ENCODE measurements at regions not wholly inside any gene's neighbourhood (a gene's known extent, or its start where the extent isn't known, plus 50 kb on each side); places are given as distances from the start of the nearest gene placed in this dataset.

DNA sequence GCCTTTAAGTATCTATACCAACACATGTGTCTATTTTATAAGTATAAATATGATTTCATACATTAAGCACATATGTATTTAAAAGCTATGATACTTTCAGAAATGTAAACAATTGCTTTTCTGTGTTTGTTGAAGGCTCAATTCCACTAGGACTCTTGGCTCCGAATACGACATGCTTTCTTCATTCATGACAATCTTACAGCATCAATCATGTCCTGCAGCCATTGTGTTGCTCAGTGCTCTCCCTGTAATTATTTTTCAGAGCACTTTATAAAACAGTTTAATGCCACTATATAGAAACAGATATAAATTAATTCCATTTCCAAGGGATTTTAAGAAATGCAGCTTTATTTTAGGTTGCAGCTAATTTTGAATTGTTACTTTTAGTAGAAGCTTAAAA, 167.3 kb downstream of the TAF11L14 start:
- Histone ChIP-seq H3K9me3 (ENCODE audit: control extremely low read depth in 1 of 5, control insufficient read depth in 4 of 5, insufficient read depth in 2 of 5, low read depth in 1 of 5, low read length in 4 of 5) (no peaks in the 10 kb centered on the region), H3K36me3 (ENCODE audit: control insufficient read depth in 4 of 4, insufficient read depth in 4 of 4, low read length in 3 of 4) (no peaks in the 10 kb centered on the region), H3K4me3 (ENCODE audit: control insufficient read depth in 1 of 7, extremely low read depth in 1 of 7, insufficient read depth in 4 of 7, low read depth in 2 of 7, low read length in 6 of 7) (no peak overlapping the region), H3K27me3 (replicated peaks in 2 of 5; ENCODE audit: control insufficient read depth in 4 of 5, insufficient read depth in 5 of 5, low read length in 4 of 5) (no peaks in the 10 kb centered on the region), H3K27ac (ENCODE audit: insufficient read depth in 1 of 2, low read depth in 1 of 2, low read length in 2 of 2, poor library complexity in 1 of 2, severe bottlenecking in 2 of 2) (no peak overlapping the region), H3K4me1 (ENCODE audit: control extremely low read depth in 1 of 4, control insufficient read depth in 4 of 4, insufficient read depth in 4 of 4, low read length in 3 of 4) (no peaks in the 10 kb centered on the region)
- CTCF ChIA-PET: interaction anchor here (0.6 kb wide), 1 partner anchor 945 kb away, joined by 4 read pairs; no protein-coding TSS in a partner anchor
- POLR2A ChIA-PET: no interaction called here
- WGBS (ENCODE audit: insufficient coverage): 100% methylated on average over 2 of the region's 2 CpGs
- DNase-seq: no peak

DNA sequence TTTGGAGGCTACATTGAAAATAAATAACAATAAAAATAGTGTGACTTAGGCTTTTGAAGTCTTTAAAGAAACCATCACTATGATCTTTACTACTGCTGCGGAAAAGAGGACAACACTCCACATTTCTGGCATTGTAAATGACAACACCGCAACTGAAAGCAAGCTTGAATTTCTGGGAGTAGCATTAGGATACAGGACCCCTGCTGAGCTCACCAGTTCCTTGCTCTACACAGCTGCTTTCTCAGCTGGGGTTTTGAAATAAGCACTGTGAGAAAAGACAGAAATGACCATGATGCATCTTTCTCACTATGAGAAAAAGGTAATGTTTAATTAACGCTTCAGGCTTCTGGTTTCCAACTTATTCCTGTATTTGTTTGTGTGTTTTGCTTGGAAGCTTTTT, 168.0 kb downstream of the TAF11L14 start:
- Histone ChIP-seq H3K36me3 (ENCODE audit: control insufficient read depth in 4 of 4, insufficient read depth in 4 of 4, low read length in 3 of 4) (no peaks in the 10 kb centered on the region), H3K27ac (ENCODE audit: insufficient read depth in 1 of 2, low read depth in 1 of 2, low read length in 2 of 2, poor library complexity in 1 of 2, severe bottlenecking in 2 of 2) (no peak overlapping the region), H3K27me3 (replicated peaks in 2 of 5; ENCODE audit: control insufficient read depth in 4 of 5, insufficient read depth in 5 of 5, low read length in 4 of 5) (no peaks in the 10 kb centered on the region), H3K4me1 (ENCODE audit: control extremely low read depth in 1 of 4, control insufficient read depth in 4 of 4, insufficient read depth in 4 of 4, low read length in 3 of 4) (no peaks in the 10 kb centered on the region), H3K4me3 (ENCODE audit: control insufficient read depth in 1 of 7, extremely low read depth in 1 of 7, insufficient read depth in 4 of 7, low read depth in 2 of 7, low read length in 6 of 7) (no peak overlapping the region), H3K9me3 (ENCODE audit: control extremely low read depth in 1 of 5, control insufficient read depth in 4 of 5, insufficient read depth in 2 of 5, low read depth in 1 of 5, low read length in 4 of 5) (no peaks in the 10 kb centered on the region)
- POLR2A ChIA-PET: no interaction called here
- CTCF ChIA-PET: interaction anchor here (0.8 kb wide), 1 partner anchor 16 kb away, joined by 3 read pairs; no protein-coding TSS in a partner anchor
- WGBS (ENCODE audit: insufficient coverage): no CpG with 5 or more reads among the region's 3 CpGs
- no peak for DNase-seq

DNA sequence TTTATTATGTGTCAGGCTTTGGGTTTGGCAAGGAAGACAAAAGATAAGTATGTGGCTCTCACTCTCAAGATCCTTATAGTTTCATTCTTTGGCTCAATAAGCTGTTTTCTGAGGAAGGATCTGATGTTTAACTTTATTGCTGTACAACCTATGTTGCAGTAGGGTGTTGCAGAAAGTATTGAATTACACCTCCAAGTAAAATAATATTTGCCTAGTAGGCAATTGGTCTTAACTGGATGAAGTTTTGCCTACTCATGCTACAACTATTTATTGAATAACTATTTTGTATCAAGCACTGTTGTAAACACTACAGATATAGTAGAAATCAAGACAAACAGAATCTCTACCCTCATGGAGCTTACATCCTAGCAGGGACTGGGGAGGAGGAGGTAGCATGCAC, 169.7 kb downstream of the TAF11L14 start:
- no peaks in the 10 kb centered on the region for H3K27me3 ChIP-seq (replicated peaks in 2 of 5; ENCODE audit: control insufficient read depth in 4 of 5, insufficient read depth in 5 of 5, low read length in 4 of 5)
- ChIA-PET CTCF (no interaction called here), POLR2A (no interaction called here)
- DNase-seq: no peak
- no peaks in the 10 kb centered on the region for H3K9me3 ChIP-seq (ENCODE audit: control extremely low read depth in 1 of 5, control insufficient read depth in 4 of 5, insufficient read depth in 2 of 5, low read depth in 1 of 5, low read length in 4 of 5)
- no peaks in the 10 kb centered on the region for H3K36me3 ChIP-seq (ENCODE audit: control insufficient read depth in 4 of 4, insufficient read depth in 4 of 4, low read length in 3 of 4)
- no peaks in the 10 kb centered on the region for H3K4me1 ChIP-seq (ENCODE audit: control extremely low read depth in 1 of 4, control insufficient read depth in 4 of 4, insufficient read depth in 4 of 4, low read length in 3 of 4)
- H3K4me3 ChIP-seq (ENCODE audit: control insufficient read depth in 1 of 7, extremely low read depth in 1 of 7, insufficient read depth in 4 of 7, low read depth in 2 of 7, low read length in 6 of 7): no peak overlapping the region
- H3K27ac ChIP-seq (ENCODE audit: insufficient read depth in 1 of 2, low read depth in 1 of 2, low read length in 2 of 2, poor library complexity in 1 of 2, severe bottlenecking in 2 of 2): no peak overlapping the region

DNA sequence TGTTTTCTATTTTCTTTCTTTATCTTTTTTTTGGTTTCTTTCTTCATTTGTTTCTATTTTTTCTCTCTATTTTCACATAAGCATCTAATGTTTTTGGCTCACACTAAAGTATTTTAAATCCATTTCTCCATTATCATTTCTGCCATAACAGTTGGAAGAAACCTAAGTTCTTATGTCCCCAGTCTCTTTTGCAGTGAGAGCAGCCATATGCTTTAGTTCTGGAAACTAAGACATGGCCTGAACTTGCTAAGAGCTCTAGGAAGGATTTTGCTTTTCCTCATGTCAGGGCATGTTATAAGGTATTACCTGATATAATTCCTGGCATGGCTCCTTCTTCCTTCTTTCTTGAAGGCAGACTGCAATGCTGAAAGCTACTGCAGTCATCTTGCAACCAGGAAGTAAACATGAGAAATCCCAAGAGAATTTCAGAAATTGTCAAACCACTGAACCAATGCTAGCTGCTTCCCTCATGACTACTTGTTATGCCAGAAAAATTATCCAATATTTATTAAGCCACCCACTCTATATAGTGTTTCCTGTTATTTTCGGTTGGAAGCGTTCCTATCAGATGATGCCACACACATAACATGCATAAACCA, 171.1 kb downstream of the TAF11L14 start:
- Histone ChIP-seq H3K36me3 (ENCODE audit: control insufficient read depth in 4 of 4, insufficient read depth in 4 of 4, low read length in 3 of 4) (no peaks in the 10 kb centered on the region), H3K4me3 (ENCODE audit: control insufficient read depth in 1 of 7, extremely low read depth in 1 of 7, insufficient read depth in 4 of 7, low read depth in 2 of 7, low read length in 6 of 7) (no peak overlapping the region), H3K4me1 (ENCODE audit: control extremely low read depth in 1 of 4, control insufficient read depth in 4 of 4, insufficient read depth in 4 of 4, low read length in 3 of 4) (no peaks in the 10 kb centered on the region), H3K27me3 (replicated peaks in 2 of 5; ENCODE audit: control insufficient read depth in 4 of 5, insufficient read depth in 5 of 5, low read length in 4 of 5) (no peaks in the 10 kb centered on the region), H3K27ac (ENCODE audit: insufficient read depth in 1 of 2, low read depth in 1 of 2, low read length in 2 of 2, poor library complexity in 1 of 2, severe bottlenecking in 2 of 2) (no peak overlapping the region), H3K9me3 (ENCODE audit: control extremely low read depth in 1 of 5, control insufficient read depth in 4 of 5, insufficient read depth in 2 of 5, low read depth in 1 of 5, low read length in 4 of 5) (no peaks in the 10 kb centered on the region)
- ChIA-PET CTCF (no interaction called here), POLR2A (no interaction called here)
- no CpG with 5 or more reads among the region's 2 CpGs for WGBS (ENCODE audit: insufficient coverage)
- no peak for DNase-seq

DNA sequence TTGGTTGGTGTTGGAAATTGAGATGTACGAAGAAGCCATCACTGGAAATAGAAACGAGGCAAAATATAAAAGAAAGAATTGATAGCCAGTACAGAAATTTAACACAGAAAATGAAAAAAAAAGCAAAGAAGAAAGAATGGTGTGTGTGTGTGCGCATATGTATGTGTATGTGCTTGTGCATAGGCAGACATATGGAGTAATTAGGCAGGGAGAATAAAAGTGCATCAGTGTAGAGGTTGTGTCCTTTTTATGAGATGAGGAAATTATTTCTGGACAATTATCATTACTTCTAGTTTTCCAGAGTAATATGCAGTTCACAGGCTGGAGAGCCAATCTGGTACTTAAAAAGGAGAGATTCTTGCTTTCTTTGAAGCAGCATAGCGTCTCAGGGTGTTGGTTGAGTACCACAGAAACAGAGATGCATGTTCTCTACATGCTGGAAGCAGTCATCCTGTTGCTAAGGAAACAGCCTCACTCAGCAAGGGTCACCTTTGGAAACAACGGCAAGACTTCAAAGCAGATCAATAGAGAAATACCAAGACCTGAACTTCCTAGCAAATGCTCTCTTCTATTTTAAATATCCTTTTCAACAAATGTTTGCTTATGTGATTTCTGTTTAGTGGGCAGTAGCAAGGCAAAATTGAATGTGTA, 172.7 kb downstream of the TAF11L14 start:
- no peaks in the 10 kb centered on the region for H3K36me3 ChIP-seq (ENCODE audit: control insufficient read depth in 4 of 4, insufficient read depth in 4 of 4, low read length in 3 of 4)
- 100% methylated on average over 3 of the region's 5 CpGs for WGBS (ENCODE audit: insufficient coverage)

DNA sequence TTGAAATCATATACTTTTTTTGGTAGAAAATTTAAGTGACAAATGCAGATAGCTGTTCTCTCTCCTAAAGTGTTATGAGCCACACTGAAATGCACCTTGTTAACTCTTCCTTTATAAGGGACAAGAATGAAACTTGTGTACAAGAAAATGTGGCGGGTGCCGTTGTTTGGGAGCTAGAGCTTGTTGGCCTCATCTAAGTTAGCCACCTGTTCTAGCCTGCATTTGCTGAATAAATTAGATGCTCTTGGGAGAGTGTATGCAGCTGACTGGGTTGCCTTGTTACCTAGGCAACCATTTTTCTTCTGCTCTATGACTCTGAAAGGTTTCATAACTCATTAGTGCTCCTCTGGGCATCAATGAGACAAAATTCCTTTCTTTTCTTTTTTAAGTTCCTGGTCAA, 174.3 kb downstream of the TAF11L14 start:
- 90% methylated on average over 2 of the region's 2 CpGs for WGBS (ENCODE audit: insufficient coverage)
- CTCF ChIA-PET: no interaction called here
- POLR2A ChIA-PET: no interaction called here
- H3K27me3 ChIP-seq (replicated peaks in 2 of 5; ENCODE audit: control insufficient read depth in 4 of 5, insufficient read depth in 5 of 5, low read length in 4 of 5): no peaks in the 10 kb centered on the region
- DNase-seq: no peak
- H3K4me3 ChIP-seq (ENCODE audit: control insufficient read depth in 1 of 7, extremely low read depth in 1 of 7, insufficient read depth in 4 of 7, low read depth in 2 of 7, low read length in 6 of 7): no peak overlapping the region
- H3K4me1 ChIP-seq (ENCODE audit: control extremely low read depth in 1 of 4, control insufficient read depth in 4 of 4, insufficient read depth in 4 of 4, low read length in 3 of 4): no peaks in the 10 kb centered on the region
- no peaks in the 10 kb centered on the region for H3K9me3 ChIP-seq (ENCODE audit: control extremely low read depth in 1 of 5, control insufficient read depth in 4 of 5, insufficient read depth in 2 of 5, low read depth in 1 of 5, low read length in 4 of 5)
- no peaks in the 10 kb centered on the region for H3K36me3 ChIP-seq (ENCODE audit: control insufficient read depth in 4 of 4, insufficient read depth in 4 of 4, low read length in 3 of 4)
- H3K27ac ChIP-seq (ENCODE audit: insufficient read depth in 1 of 2, low read depth in 1 of 2, low read length in 2 of 2, poor library complexity in 1 of 2, severe bottlenecking in 2 of 2): no peak overlapping the region

More for the DNA sequence above, 172.7 kb downstream of the TAF11L14 start:
- ChIA-PET CTCF (no interaction called here), POLR2A (no interaction called here)
- no peak overlapping the region for H3K4me3 ChIP-seq (ENCODE audit: control insufficient read depth in 1 of 7, extremely low read depth in 1 of 7, insufficient read depth in 4 of 7, low read depth in 2 of 7, low read length in 6 of 7)
- DNase-seq: no peak
- H3K4me1 ChIP-seq (ENCODE audit: control extremely low read depth in 1 of 4, control insufficient read depth in 4 of 4, insufficient read depth in 4 of 4, low read length in 3 of 4): no peaks in the 10 kb centered on the region
- no peak overlapping the region for H3K27ac ChIP-seq (ENCODE audit: insufficient read depth in 1 of 2, low read depth in 1 of 2, low read length in 2 of 2, poor library complexity in 1 of 2, severe bottlenecking in 2 of 2)
- no peaks in the 10 kb centered on the region for H3K27me3 ChIP-seq (replicated peaks in 2 of 5; ENCODE audit: control insufficient read depth in 4 of 5, insufficient read depth in 5 of 5, low read length in 4 of 5)
- H3K9me3 ChIP-seq (ENCODE audit: control extremely low read depth in 1 of 5, control insufficient read depth in 4 of 5, insufficient read depth in 2 of 5, low read depth in 1 of 5, low read length in 4 of 5): no peaks in the 10 kb centered on the region

DNA sequence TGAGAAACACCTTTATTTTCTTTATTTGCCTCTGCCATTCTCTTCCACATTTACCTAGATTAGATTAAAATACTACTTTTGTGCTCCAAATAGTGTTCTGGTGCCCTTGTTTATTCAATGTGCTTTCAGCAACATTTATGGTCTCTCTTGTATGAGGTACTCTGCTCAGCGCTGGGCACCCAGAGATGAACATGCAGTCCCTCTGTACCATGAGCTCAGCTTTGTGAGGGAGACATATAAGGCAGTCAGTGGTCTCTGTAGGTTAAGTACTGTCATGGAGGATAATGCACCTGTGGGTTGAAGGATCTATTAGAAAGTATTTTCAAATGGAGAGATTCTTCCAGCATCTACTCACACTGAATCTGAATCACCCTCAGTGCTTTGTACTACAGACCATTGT, 176.5 kb downstream of the TAF11L14 start:
- Histone ChIP-seq H3K4me1 (ENCODE audit: control extremely low read depth in 1 of 4, control insufficient read depth in 4 of 4, insufficient read depth in 4 of 4, low read length in 3 of 4) (no peaks in the 10 kb centered on the region), H3K27ac (ENCODE audit: insufficient read depth in 1 of 2, low read depth in 1 of 2, low read length in 2 of 2, poor library complexity in 1 of 2, severe bottlenecking in 2 of 2) (no peak overlapping the region), H3K27me3 (replicated peaks in 2 of 5; ENCODE audit: control insufficient read depth in 4 of 5, insufficient read depth in 5 of 5, low read length in 4 of 5) (no peaks in the 10 kb centered on the region), H3K4me3 (ENCODE audit: control insufficient read depth in 1 of 7, extremely low read depth in 1 of 7, insufficient read depth in 4 of 7, low read depth in 2 of 7, low read length in 6 of 7) (no peak overlapping the region), H3K9me3 (ENCODE audit: control extremely low read depth in 1 of 5, control insufficient read depth in 4 of 5, insufficient read depth in 2 of 5, low read depth in 1 of 5, low read length in 4 of 5) (no peaks in the 10 kb centered on the region), H3K36me3 (ENCODE audit: control insufficient read depth in 4 of 4, insufficient read depth in 4 of 4, low read length in 3 of 4) (no peaks in the 10 kb centered on the region)
- ChIA-PET CTCF (no interaction called here), POLR2A (no interaction called here)
- DNase-seq: no peak
- no CpG with 5 or more reads among the region's 1 CpG for WGBS (ENCODE audit: insufficient coverage)
